WERI-Rb-1 (cell line): ENCODE measurements at regions not wholly inside any gene's neighbourhood (a gene's known extent, or its start where the extent isn't known, plus 50 kb on each side); places are given as distances from the start of the nearest gene placed in this dataset.

Experiments
- DNase-seq: peaks from one replicate; pipeline ENCODE4 v3.0.0-alpha.2; 2020
- H3K27ac ChIP-seq: fragments of 250-450 bp; sonication (Bioruptor Pico); 2 replicates; pipeline ENCODE4 v1.5.1; 2020; ENCODE audit warnings: mild to moderate bottlenecking, moderate library complexity
- H3K27me3 ChIP-seq: fragments of 250-450 bp; sonication (Bioruptor Pico); 2 replicates; pipeline ENCODE4 v1.5.1; 2021; ENCODE audit warnings: mild to moderate bottlenecking, low read depth, moderate library complexity; ENCODE audit not compliant: insufficient read depth, severe bottlenecking
- H3K36me3 ChIP-seq: fragments of 250-450 bp; sonication (Bioruptor Pico); 2 replicates; pipeline ENCODE4 v1.5.1; 2020; ENCODE audit warnings: mild to moderate bottlenecking, moderate library complexity
- H3K4me3 ChIP-seq: 2 replicates; pipeline ENCODE4 v1.5.1; 2011; ENCODE audit warnings: low read depth, mild to moderate bottlenecking, control low read depth, low read length
- H3K9me3 ChIP-seq: fragments of 250-450 bp; sonication (Bioruptor Pico); 2 replicates; pipeline ENCODE4 v1.5.1; 2021; ENCODE audit warnings: mild to moderate bottlenecking, moderate library complexity; ENCODE audit not compliant: severe bottlenecking
- TF ChIP-seq, protein P1 (sequence below): IDR thresholded peaks from 2 replicates; pipeline ENCODE4 v1.5.1; 2011; ENCODE audit warnings: low read depth, mild to moderate bottlenecking, control low read depth, inconsistent platforms, low read length

DNA sequence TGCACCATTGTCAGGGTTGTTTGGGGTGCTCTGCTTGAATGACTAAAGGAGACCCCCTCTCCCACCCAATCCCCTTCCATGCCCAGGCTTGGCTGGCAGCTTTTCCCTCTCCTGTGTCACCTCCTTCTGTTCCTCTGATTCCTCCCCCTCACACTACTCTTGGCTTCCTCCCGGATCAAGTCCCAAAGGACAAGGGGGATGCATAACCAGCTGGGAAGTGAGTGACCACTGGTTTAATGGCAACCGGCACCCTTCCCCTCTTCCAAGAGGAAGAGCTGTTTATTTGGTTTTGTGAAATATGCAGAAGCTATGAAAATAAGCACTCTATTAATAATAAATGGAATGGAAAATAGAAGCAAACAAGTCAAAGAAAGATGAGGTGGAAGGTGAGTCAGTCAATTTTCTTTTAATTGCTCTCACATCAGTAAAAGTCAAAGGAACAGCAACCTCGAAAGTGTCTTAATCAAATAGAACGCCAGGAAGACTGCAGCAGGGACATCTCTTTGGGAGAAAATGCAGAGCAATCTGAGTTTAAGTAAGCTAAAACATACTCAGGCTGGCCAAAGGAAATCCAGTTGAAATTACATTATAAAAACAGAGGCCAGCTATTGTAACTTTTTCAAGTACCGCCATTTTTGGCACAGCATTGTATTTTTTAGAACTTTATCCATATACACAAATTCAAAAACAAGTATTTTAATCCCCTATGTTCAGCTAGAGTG, 322.5 kb downstream of the SIPA1L2 start:
- H3K9me3 ChIP-seq: peaks cover under 1% of the 10 kb centered on the region
- no peak overlapping the region for H3K4me3 ChIP-seq
- peaks cover 61% of the 10 kb centered on the region for H3K27me3 ChIP-seq
- TF ChIP-seq, protein P1, sequence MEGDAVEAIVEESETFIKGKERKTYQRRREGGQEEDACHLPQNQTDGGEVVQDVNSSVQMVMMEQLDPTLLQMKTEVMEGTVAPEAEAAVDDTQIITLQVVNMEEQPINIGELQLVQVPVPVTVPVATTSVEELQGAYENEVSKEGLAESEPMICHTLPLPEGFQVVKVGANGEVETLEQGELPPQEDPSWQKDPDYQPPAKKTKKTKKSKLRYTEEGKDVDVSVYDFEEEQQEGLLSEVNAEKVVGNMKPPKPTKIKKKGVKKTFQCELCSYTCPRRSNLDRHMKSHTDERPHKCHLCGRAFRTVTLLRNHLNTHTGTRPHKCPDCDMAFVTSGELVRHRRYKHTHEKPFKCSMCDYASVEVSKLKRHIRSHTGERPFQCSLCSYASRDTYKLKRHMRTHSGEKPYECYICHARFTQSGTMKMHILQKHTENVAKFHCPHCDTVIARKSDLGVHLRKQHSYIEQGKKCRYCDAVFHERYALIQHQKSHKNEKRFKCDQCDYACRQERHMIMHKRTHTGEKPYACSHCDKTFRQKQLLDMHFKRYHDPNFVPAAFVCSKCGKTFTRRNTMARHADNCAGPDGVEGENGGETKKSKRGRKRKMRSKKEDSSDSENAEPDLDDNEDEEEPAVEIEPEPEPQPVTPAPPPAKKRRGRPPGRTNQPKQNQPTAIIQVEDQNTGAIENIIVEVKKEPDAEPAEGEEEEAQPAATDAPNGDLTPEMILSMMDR: no peak
- H3K27ac ChIP-seq: no peak overlapping the region
- DNase-seq: no peak
- no peaks in the 10 kb centered on the region for H3K36me3 ChIP-seq

DNA sequence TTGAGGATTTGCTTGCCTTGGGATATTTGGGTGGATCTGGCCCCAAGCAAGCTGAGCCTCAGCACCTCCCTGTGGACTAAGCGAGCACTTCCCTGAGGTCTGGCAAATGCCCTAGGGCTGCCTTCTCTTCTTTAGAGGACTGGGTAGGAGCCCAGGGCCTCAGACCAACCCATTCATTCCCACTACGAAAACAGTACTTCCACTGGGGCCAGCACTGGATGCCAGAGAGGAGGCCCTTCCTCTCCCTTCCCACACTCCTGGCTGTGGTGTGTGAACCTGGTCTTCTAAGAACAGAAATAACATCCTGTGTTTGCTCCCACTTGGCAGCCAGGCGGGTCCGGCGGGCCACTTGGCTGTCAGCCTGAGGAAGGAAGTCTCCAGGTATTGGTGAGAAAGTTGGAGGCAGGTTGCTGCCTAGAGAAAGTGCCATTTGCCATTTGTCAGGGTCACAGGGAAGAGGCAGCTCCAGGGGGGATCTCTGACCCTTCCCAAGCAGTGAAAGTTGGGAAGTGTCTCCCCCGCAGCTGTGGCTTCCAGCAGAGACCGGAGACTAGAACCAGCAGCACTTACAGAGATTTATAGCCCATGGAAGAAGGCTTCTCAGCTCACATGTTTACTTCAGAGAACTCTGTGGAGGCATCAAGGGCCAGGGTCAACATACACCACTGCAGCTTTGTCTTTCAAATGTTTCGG, 323.5 kb downstream of the SIPA1L2 start:
- TF ChIP-seq, protein P1: peak; percentile 61
- peaks cover 65% of the 10 kb centered on the region for H3K27me3 ChIP-seq
- no peaks in the 10 kb centered on the region for H3K36me3 ChIP-seq
- DNase-seq: no peak
- no peaks in the 10 kb centered on the region for H3K9me3 ChIP-seq
- no peak overlapping the region for H3K27ac ChIP-seq
- no peak overlapping the region for H3K4me3 ChIP-seq

DNA sequence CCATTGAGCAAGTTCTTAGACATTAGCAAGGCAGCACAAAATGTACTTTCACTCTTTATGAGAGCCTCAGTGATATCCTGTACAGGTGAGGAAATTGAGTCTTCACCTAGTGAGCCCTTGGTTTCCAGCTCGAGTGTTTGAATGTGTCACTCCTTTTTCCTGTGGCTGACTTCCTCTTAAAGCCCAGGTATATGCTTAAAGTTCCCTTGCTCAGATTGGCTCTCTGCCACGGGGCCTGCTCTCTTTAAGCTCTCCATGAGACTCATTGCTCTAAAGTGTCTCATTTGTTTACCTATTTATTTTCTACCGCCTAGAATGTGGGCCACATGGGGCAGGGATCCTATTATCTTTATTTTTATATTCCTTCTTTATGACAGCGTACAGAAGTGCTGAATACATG, 324.9 kb downstream of the SIPA1L2 start:
- H3K27ac ChIP-seq: no peak overlapping the region
- TF ChIP-seq, protein P1: no peak
- H3K36me3 ChIP-seq: no peaks in the 10 kb centered on the region
- H3K9me3 ChIP-seq: no peaks in the 10 kb centered on the region
- peaks cover 56% of the 10 kb centered on the region for H3K27me3 ChIP-seq
- no peak overlapping the region for H3K4me3 ChIP-seq
- no peak for DNase-seq

DNA sequence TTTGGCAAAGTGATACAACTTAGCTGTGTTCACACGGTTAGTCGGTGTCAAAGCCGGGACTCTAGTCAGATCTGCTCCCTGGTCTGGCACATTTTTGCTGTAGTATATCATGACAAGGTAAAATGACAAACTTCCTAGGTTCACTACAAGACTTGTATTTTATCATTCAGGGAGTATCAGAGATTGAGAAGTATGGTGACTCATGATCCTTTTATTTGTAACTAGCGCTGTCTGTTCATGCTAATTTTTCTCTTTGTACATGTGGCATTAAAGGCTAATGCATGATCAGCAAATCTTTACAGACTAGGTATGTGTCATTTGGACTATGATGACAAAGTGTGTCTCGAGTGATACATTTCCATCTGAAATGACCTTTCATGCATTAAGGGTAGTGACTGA, 326.7 kb downstream of the SIPA1L2 start:
- no peaks in the 10 kb centered on the region for H3K36me3 ChIP-seq
- no peak overlapping the region for H3K4me3 ChIP-seq
- peaks cover 56% of the 10 kb centered on the region for H3K27me3 ChIP-seq
- TF ChIP-seq, protein P1: no peak
- DNase-seq: no peak
- H3K9me3 ChIP-seq: no peaks in the 10 kb centered on the region
- H3K27ac ChIP-seq: no peak overlapping the region

DNA sequence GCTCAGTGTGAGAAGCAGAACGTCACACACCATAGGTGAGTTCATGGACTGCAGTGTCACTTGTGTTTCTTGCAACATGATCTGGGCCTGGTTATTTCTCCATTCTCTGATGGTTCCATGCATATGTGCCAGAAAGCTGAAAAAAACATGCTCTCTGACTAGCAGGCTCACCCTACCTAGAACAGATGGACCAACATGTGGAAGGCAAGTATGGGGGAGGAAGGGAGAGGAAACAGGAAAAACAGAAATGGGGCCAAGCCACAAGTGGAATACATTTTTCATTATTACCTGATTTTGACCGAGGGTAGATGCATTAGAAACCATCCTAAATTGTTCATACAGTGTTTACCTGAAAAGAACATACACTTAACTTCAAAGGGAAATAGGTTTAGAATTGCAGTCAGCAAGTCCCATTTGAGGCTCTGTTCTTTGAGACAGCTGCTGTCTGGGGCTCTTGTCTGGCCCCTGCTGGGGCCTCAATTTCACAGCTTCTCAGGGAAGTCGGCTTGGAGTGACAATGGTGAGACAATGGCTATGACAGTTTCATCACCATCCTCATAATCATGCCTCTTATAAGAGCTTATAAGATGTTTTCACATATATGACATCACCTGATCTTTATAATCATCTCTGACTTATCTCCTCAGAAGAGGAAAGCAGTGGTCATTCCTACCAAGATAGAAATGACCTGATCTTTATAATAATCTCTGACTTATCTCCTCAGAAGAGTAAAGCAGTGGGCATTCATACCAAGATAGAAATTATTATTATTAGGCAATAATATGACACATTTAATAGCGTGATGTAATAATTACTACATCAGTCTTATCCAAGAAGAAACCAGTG, 327.3 kb downstream of the SIPA1L2 start:
- Histone ChIP-seq H3K36me3 (no peaks in the 10 kb centered on the region), H3K4me3 (no peak overlapping the region), H3K9me3 (no peaks in the 10 kb centered on the region), H3K27ac (no peak overlapping the region), H3K27me3 (peaks cover 51% of the 10 kb centered on the region)
- TF ChIP-seq, protein P1: peak; percentile 49; the same call in 1 of the 2 replicates
- DNase-seq: peak; percentile 34
